Erythroblast (primary cell): ENCODE measurements at regions not wholly inside any gene's neighbourhood (a gene's known extent, or its start where the extent isn't known, plus 50 kb on each side); places are given as distances from the start of the nearest gene placed in this dataset.

Experiments used
- GATA1 ChIP-seq: IDR thresholded peaks from 2 replicates; pipeline ENCODE4 v1.6.1; 2011; ENCODE audit warnings: low read depth, mild to moderate bottlenecking, control low read depth, low read length, moderate library complexity
- POLR2A ChIP-seq: IDR thresholded peaks from 2 replicates; pipeline ENCODE4 v1.6.1; 2011; ENCODE audit warnings: mild to moderate bottlenecking, low read length

- TF ChIP-seq POLR2A (no peak), GATA1 (no peak)
These were observed 295.8 kb upstream of the PARD3B start for GRCh38 chr2:204249437-204249836.
